Effector CD8-positive, alpha-beta T cell (primary cell): ENCODE measurements at regions not wholly inside any gene's neighbourhood (a gene's known extent, or its start where the extent isn't known, plus 50 kb on each side); places are given as distances from the start of the nearest gene placed in this dataset.

Experiments
- DNase-seq: peaks from one replicate; lab custom pipeline; 2025; lab: John Stamatoyannopoulos, UW

DNA sequence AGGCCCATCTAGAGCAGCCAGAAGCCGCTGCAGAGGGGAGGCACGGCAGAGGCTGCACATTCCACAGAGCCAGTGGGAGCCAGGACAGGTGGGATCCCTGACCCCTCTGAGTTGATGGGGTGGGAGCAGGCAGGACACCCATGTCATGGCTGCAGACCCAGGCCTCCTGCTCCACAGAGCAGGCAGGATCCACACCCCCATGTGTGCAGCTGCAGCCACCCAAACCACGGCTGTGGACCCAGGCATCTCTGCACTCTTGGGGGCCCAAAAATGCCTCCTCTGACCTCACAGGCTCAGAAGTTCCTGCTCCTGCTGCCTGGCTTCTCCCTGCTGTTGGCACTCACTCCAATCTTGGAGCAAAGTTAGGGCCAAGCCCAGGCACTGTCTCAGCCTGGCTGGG, 112.3 kb upstream of the TMEM18 start:
- DNase-seq = no peak

DNA sequence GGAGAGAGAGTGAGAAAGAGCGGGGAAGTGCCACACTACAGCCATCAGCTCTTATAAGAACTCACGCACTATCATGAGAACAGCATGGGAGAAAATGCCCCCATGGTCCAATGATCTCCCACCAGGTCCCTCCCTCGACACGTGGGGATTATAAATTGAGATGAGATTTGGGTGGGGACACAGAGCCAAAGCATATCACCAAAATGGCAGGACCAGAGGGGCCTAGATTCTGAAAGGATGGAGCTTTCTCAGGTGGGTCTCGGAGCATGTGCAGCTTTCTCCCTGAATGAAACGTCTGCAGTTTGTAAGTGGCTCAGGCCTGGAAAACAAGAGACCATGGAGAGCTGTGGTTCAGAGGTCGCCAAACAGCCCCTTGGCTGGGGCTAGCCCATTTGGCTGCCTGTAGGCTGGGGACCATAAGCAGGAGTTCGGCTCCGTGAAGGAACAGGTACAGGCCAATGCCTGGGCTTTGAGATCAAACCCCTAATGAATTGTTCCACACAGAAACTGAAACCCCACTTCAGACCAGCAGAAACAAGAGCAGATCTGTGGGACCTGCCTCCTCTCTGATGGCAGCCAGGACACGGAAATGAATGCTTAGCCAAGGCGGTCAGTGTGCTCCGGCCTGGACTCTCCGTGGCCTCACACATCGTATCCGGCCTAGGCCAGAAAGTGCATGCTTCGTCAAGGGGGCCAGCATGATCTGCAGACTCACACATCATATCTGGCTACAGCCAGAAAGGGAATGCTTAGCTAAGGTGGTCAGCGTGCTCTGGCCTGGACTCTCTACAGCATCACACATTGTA, 111.2 kb upstream of the TMEM18 start:
- DNase-seq = no peak

DNA sequence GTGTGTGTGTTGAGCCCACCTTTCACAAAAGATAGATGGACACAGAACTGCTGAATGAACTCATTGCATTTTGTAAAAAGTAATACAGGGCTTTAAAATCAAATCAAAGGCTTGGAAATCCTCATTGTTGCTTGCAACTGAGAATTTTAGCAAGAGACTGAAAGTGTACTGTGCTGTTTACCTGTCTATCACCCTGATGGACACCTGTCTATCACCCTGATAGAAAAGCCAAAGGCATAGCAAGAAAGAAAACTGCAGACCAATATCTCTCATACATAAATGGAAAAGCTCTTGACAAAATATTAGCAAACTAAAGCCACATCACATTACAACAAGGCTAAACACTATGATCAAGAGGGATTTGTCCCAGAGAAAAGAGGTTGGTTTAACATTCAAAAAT, 107.5 kb upstream of the TMEM18 start:
- DNase-seq = no peak

DNA sequence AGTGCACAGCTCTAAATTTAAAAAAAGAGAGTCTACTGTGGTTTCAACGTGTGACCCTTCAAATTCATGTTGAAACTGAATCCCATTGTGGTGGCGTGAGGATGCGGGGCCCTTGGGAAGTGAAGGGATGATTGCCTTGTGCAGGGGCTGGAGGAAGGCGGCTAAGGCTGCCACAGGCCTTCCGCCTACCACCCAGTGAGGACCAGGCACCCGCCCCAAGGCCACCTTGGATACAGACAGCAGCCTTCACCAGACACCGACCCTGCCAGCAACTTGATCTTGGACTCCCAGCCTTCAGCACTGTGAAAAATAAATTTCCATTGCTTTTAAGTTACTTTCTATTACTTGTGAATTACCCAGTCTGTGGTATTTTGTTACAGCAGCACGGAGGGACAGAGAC, 103.4 kb upstream of the TMEM18 start:
- no peak for DNase-seq

DNA sequence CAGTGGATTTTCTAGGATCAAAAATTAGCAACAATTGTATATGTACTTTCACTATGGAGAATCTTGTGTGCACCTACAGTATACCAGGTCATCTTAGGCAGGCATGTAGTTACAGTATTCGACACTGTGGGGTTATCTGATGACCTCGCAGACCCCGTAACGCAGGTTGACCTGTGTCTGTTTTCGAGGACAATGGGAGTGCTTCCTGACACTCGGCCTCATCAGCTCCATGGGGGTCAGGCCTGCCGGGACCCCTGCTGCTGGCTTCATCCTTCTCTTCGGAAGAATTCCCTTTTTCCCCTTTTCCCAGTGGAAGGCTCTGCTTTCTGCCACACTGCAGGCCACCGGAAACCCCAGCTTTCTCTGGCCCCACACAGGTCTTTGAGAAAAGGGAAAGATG, 102.8 kb upstream of the TMEM18 start:
- DNase-seq = no peak

DNA sequence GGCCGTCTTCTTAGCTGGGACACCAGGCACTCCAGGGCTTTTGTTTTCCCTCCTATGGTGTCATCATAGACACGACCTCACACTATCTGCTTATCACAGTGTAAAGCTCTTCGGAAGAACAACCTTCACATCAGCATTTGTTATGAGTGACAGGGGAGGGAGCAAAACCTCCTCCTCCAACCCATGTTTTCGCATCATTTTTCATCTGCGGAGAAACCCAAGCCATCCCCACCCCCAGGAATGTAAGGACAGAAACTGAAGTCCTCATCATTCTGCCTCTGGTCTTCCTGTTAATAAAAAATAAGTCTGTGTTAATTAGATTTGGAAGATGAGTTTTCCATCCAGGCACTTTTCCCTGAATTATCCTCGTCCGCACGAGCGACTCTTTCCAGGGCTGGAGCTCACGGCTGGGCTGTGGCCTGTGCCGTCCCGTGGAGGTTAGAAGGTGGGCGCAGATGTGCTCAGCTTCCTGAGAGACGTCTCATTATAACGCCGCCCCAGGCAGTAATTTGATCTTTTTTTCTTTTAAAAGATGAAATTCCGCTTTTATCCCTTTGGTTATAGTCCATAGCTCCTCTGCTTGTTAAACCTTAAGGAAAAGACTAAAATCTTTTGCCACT, 101.6 kb upstream of the TMEM18 start:
- DNase-seq = no peak

DNA sequence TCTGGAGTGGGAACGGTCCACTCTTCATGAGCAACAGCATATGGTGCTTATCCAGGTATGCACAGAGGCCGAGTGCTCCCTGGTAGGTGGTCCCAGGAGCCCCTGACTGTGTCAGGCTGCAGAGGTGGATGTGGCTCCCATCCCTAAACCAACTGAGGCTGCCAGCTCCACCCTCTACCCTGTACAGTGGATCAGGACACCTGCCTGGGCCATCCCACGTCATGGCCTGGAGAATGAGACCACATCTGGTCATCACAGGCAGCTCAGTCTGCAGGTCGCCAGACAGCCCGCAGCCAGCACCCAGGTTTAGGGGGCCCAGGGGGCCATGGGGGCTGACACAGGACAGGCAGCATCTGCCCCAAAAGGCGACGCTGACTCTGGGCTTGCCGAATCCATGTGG, 100.3 kb upstream of the TMEM18 start:
- no peak for DNase-seq

DNA sequence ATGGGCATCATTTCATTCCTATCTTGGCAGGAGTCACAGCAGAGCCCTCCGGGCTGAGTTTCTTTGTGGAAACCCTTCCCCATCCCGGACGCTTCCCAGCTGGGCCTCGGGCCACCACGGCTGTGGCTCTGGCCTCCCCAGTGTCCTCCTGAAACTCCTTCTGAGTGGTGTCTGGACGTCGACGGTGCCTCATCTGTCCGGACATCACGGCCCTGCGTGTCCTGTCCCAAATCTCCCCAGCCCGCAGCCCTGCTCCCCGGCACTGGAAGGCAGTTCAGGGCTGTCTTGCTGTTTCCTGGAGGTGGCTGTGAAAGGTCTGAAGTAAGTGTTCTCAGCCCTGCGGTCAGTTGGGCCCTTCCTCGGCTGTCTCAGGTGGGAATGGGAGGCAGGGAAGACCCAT, 99.8 kb upstream of the TMEM18 start:
- DNase-seq = no peak

DNA sequence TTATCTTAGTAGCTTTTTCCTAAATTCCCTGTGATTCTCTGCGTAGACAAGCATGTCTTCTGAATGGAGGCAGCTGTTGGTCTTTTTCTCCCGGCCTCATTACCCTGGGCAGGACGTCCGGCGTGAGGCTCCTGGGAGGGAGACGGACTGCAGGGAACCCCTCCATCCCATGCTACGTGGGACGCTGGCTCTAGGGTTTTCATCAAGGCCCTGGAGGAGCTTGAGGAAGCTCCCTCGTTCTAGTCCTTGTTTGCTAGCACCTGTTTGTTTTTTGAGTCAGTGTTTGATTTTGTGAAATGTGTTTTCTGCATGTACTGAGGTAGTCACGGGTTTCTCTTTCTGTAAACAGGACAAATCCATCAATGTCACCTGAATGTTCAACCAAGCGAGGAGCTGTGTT, 99.3 kb upstream of the TMEM18 start:
- DNase-seq = no peak

DNA sequence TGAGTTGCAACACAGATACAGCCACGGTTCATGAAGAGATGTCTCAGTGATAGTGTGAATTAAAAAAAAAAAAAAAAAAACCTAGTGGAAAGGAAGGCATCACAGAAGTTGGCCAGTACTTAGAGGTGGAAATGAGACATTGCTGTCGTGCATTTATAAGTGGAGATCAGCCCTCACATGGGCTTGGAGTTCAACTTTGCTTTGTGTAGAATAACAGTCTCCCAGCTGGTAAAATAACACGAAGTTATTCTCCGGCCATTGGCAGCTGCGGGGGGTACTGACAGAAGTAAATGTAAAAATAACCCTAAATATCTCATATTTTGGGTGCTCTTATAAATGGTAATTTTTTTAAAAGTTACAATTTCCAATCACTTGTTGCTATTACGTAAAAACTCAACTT, 98.8 kb upstream of the TMEM18 start:
- DNase-seq = no peak

DNA sequence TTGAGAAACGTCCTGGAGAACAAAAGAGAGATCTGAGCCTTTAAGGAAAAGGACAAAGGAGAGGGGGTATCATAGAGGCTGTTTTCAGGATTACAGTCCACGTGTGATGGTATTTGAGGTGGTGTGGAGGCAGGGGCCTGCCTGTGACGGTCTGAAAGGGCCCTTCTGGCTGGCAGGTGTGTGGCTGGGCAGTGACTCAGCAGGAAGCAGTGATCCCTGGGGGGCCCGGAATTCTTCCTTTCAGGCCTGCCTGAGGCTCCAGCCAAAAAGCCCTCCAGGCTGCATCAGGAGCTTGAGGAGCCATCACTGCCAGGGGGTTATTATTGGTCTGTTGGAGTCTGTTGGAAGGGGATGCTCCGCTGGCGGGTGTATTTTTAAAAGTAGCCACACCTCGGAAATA, 97.2 kb upstream of the TMEM18 start:
- no peak for DNase-seq

DNA sequence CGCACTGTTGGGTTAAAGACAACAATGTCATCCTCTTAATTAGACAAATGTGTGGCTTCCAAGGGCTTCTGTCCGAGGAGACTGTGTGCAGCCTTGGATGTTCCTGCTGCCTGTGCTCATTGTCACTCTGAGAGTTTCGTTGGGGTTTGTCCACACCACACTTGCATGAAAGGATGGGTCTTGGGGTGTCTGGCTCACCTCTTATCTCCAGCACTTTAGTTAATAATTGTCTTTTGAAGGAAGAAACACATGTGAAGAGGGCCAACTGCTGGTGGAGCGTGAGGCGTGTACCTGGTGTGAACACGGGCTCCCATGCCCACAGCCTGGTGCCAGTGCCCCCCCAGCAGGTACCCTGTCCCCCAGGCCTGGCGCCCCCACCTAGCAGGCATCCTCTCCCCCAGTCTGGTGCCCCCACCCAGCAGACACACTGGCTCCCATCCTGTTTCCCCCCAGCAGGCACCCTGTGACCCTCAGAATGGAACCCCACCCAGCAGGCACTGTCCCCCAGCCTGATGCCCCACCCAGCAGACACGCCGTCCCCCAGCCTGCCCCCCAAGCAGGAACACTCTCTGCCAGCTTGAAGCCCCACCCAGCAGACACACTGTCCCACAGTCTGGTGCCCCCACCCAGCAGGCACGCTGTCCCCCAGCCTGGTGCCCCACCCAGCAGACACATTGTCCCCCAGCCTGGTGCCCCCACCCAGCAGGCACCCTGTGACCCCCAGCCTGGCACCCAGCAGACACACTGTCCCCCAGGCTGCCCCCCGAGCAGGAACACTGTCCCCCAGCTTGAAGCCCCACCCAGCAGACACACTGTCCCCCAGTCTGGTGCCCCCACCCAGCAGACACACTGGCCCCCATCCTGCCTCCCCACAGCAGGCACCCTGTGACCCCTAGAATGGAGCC, 96.3 kb upstream of the TMEM18 start:
- no peak for DNase-seq

DNA sequence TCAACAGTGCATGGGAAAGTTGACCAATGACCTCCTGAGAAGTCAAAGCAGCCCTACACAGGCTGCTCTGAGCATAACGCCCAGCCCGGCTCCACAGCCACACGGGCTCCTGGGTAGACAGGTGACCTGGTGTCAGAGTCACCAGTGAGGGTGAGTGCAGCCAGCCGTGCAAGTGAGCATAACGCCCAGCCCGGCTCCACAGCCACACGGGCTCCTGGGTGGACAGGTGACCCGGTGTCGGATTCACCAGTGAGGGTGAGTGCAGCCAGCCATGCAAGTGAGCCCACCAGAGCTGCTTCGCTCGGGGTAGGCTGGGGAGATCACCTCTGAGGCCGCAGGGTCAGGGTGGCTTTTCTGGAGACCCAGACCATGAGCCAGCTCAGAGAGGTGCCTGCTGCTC, 94.3 kb upstream of the TMEM18 start:
- no peak for DNase-seq

DNA sequence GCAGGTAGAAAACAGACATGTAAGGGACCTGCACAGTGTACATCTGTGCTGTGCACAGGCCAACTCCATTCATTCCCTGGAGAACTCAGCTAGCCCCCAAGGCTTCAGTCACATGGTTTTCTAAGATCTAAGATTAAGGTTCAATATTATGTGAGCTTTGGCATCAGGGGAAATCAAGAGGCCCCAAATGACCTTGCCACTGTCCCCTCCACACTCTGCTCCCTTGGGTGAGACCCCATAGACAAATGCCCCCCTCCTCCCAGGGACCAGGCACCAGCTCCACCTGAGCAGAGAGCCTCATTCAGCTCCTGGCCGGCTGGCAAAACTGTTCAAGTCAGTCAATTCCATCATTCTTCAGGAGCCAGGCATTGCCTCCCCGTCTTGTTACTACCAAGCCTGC, 93.6 kb upstream of the TMEM18 start:
- no peak for DNase-seq

DNA sequence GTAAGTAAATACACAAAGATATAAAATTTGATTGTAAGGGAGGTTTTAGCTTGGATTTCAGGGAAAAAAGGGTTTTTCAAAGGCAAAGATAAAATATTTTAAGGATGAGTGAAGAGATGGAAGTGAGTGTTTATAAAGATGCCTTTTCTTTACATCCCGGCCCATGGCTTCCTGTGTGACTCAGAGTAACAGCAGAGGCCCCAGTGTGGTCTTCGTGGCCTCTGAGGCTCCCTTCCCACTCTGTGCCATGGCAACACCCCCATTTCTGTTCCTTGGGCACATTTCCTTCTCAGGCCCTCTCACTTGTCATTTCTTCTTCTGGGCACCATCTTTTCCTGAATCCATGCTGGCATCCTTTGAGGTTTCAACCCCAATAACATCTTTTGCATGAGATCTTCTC, 92.6 kb upstream of the TMEM18 start:
- DNase-seq = no peak

DNA sequence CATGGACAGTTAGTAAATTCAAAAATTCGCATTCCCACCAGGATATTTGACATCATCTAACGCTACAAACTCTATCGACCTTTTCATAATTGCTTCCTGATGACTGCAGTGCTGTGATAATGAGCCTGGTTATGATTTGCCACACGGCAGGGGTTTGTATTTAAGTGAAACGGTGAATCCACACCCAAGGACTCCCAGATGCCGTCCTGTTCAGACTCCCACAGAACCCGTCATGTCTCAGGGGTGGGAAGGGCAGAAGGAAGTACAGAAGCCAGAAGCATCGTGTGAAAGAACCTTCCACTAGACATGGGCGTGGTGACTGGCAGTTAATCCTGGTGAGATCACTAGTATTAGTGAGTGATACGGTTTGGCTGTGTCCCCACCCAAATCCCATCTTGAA, 91.2 kb upstream of the TMEM18 start:
- no peak for DNase-seq

DNA sequence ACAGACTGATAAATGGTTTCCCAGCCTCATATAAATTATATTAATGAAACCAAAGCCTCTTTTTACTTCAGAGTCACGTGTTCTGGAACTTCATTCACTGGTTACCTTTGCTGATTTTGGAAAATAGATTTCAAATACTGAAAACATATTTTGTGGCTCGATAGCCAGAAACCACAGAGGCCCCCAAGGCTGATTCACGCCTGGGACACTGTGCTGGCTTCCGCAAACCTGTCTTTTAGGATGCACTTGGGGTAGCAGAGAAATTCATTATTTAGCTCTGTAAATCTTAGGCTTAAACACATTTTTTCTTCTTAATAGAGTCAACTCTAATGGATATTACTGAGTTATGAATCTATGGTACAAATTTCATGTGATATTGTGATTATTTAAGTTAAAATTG, 90.7 kb upstream of the TMEM18 start:
- no peak for DNase-seq

DNA sequence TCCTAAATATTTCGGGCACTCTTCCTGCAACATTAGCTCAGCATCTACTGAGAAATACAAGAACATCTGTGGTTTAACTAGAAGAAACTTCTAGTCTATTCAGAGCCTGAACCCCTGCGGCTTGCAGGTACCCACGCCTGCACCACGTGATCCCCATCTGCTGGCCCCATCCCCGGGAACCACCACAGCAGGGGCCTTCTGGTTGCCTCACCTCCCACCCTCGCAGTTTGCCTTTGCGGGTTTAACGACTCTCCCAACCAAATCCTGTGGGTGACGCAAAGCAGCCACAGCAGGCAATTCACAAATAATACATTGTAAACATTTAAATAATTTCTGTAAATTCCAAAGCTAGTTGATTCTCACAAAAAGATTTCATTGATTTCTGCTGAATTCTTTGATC, 90.2 kb upstream of the TMEM18 start:
- no peak for DNase-seq

DNA sequence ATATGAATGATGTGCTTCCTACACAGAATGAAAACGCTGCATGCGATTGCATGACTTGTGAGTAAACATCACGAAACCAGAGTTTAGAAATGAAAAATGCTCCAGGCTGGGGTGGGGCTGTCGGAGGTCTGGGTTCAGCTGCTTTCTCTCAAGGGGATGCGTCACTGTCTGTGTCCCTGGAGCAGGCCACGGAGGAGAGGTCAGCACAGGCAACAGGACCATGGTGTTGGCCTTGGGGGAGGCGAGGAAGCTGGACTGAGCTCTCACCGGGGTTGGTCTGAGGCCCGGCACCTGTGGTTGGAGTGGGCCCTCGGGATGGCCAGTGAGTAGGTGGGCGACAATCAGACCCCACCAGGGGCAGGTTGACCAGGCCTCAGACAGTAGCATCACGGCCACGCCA, 89.0 kb upstream of the TMEM18 start:
- DNase-seq = no peak

DNA sequence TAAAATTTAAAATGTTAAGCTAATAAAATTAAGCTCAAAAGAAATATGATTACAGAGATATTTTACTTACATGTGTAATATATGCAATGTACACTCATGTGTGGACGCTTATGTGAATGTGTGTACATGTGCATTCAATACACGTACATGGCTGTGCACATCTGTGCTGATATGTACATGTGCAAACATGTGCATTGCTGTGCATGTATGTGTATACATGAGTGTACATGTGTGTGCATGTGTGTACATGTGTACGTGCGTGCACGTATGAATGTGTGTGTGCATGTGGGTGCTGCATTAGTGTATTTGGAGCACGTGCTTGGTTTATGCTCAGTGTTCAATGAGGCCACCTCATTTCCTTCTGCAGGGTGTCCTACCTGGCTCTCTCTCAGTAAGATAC, 88.2 kb upstream of the TMEM18 start:
- no peak for DNase-seq

DNA sequence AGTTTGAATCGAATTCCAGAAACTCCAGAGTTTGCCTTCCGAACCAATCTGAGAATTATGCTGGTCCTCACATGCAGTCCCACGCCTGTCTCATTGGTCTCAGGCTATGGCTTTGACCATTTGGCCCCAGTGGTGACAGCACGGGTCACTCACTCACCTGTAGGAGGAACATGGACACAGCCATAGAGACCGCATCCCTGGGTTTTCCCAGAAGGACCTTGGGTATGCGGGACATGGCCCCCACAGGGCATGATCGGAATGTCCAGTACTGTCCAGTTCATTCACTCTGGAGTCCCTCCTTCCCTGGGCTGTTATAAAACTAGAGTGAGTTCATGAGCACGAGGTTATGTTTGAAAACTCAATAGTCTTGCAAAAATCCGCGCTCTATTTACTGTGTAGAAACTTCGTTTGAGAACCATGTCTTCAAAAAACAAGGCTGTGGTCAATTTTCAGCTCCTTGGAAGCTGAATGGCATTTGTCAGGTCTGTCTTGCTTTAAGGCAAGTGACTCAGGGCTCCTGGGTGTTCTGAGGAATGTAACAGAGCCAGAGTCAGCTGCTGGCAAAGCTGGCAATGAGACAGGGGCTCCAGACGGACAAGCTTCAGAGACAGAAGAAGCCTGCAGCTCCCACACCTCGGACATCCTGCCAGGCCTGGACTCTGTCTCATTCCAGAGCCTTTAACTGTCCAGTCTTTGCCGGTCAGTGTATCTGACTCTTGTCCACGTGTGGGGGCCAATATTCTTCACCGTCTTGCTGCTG, 86.7 kb upstream of the TMEM18 start:
- DNase-seq = no peak

DNA sequence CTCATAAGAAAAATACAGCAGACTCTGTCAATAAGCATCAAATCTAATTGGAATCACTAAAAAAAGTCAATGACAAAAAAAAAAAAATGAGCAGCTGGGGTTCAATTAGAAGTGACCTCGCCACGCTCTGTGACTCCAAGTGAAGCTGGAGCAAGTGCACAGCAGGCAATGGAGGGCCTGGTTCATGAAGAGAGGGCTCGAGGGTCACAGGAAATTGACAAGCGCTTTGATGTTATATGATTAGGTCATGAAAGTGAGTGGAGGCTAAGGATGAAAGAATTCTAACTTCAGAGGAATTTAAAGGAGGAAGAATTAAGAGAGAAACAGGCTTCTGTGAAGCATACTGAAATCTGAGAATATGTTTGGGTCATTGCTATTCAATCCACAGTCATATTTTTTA, 85.4 kb upstream of the TMEM18 start:
- DNase-seq = no peak
